ENCODE measurements at regions not wholly inside any gene's neighbourhood (a gene's known extent, or its start where the extent isn't known, plus 50 kb on each side); places are given as distances from the start of the nearest gene placed in this dataset.

- TF ChIP-seq POLR2A (IDR thresholded peaks at IDR 0.05; ENCODE audit: low read depth, low read length) (no peak), POLR2AphosphoS5 (IDR thresholded peaks at IDR 0.05; ENCODE audit: low read depth, low read length) (no peak), TAF1 (IDR thresholded peaks at IDR 0.05; ENCODE audit: borderline replicate concordance, low read depth, low read length) (no peak)
These were observed 931.0 kb downstream of the TTLL7 start for GRCh38 chr1:83067954-83068353.
